DND-41 (cell line): ENCODE measurements at regions not wholly inside any gene's neighbourhood (a gene's known extent, or its start where the extent isn't known, plus 50 kb on each side); places are given as distances from the start of the nearest gene placed in this dataset.

Experiments
- ATAC-seq: fragments of 200-7000 bp; cut with Tn5 transposase; 3 replicates; pipeline ENCODE4 v1.9.1; 2021; ENCODE audit warnings: low read depth; ENCODE audit not compliant: insufficient read depth
- DNase-seq: peaks from one replicate; pipeline ENCODE4 v3.0.0-alpha.2; 2020
- H2AFZ ChIP-seq: 2 replicates; pipeline ENCODE4 v1.6.0; 2012; ENCODE audit warnings: low read depth, low read length
- H3K27ac ChIP-seq: 2 replicates; pipeline ENCODE4 v1.5.1; 2012; ENCODE audit warnings: low read length, inconsistent platforms
- H3K27me3 ChIP-seq: fragments of 200-600 bp; sonication (generic); 2 replicates; pipeline ENCODE4 v1.6.0; 2012; ENCODE audit warnings: low read length, mild to moderate bottlenecking, inconsistent platforms; ENCODE audit not compliant: insufficient read depth, poor library complexity
- H3K36me3 ChIP-seq: 2 replicates; pipeline ENCODE4 v1.5.1; 2012; ENCODE audit warnings: low read length, inconsistent platforms; ENCODE audit not compliant: insufficient read depth
- H3K4me1 ChIP-seq: 2 replicates; pipeline ENCODE4 v1.5.1; 2012; ENCODE audit warnings: mild to moderate bottlenecking, low read length; ENCODE audit not compliant: insufficient read depth
- H3K4me2 ChIP-seq: 2 replicates; pipeline ENCODE4 v1.6.0; 2012; ENCODE audit warnings: mild to moderate bottlenecking, moderate library complexity, low read length, inconsistent platforms; ENCODE audit not compliant: insufficient read depth
- H3K4me3 ChIP-seq, 2 experiments: fragments of 200-600 bp in 1 of 2; shearing (Covaris generic) in 1 of 2; 2 replicates each; pipeline ENCODE4 v1.5.1; 2012 to 2016; ENCODE audit warnings: inconsistent platforms in 2 of 2, low read length in 2 of 2, mild to moderate bottlenecking in 2 of 2, low read depth in 1 of 2, moderate library complexity in 1 of 2
- H3K79me2 ChIP-seq: 2 replicates; pipeline ENCODE4 v1.6.0; 2012; ENCODE audit warnings: low read length, inconsistent platforms; ENCODE audit not compliant: insufficient read depth
- H3K9ac ChIP-seq: 2 replicates; pipeline ENCODE4 v1.6.0; 2012; ENCODE audit warnings: low read depth, mild to moderate bottlenecking, inconsistent platforms, low read length, moderate library complexity
- H3K9me3 ChIP-seq: 2 replicates; pipeline ENCODE4 v1.5.1; 2012; ENCODE audit warnings: low read length, moderate library complexity, mild to moderate bottlenecking, inconsistent platforms; ENCODE audit not compliant: insufficient read depth, severe bottlenecking
- H4K20me1 ChIP-seq: 2 replicates; pipeline ENCODE4 v1.6.0; 2012; ENCODE audit warnings: low read length; ENCODE audit not compliant: insufficient read depth
- CTCF ChIP-seq: IDR thresholded peaks from 2 replicates; pipeline ENCODE4 v1.5.1; 2012; ENCODE audit warnings: borderline replicate concordance, low read length, moderate library complexity, mild to moderate bottlenecking; ENCODE audit not compliant: poor library complexity, severe bottlenecking; ENCODE audit errors: extremely low read depth
- EZH2 ChIP-seq: IDR thresholded peaks from 3 replicates; pipeline ENCODE4 v1.6.1; 2012; ENCODE audit warnings: borderline replicate concordance, low read depth, mild to moderate bottlenecking, moderate library complexity, low read length, inconsistent platforms; ENCODE audit not compliant: severe bottlenecking

GRCh38 chr12:126855768-126856167 lies 1411.2 kb upstream of the TMEM132C start:
- Histone ChIP-seq H3K9me3 (no peaks in the 10 kb centered on the region), H3K4me2 (no peak overlapping the region), H3K36me3 (no peaks in the 10 kb centered on the region), H2AFZ (no peak overlapping the region), H3K9ac (no peak overlapping the region), H4K20me1 (no peaks in the 10 kb centered on the region), H3K4me1 (no peaks in the 10 kb centered on the region), H3K27me3 (no peaks in the 10 kb centered on the region), H3K27ac (no peak overlapping the region), H3K4me3 (no peak overlapping the region), H3K79me2 (no peaks in the 10 kb centered on the region)
- DNase-seq, result no peak
- TF ChIP-seq EZH2, result no peak
- TF ChIP-seq CTCF, result no peak
- ATAC-seq, result no peak

- ATAC-seq (no peak), DNase-seq (no peak)
- Histone ChIP-seq H4K20me1 (no peaks in the 10 kb centered on the region), H3K4me3 (no peak overlapping the region), H3K4me2 (no peak overlapping the region), H3K9me3 (no peaks in the 10 kb centered on the region), H3K27me3 (no peaks in the 10 kb centered on the region), H3K9ac (no peak overlapping the region), H2AFZ (no peak overlapping the region), H3K36me3 (no peaks in the 10 kb centered on the region), H3K4me1 (no peaks in the 10 kb centered on the region), H3K27ac (no peak overlapping the region), H3K79me2 (no peaks in the 10 kb centered on the region)
- TF ChIP-seq CTCF (no peak), EZH2 (no peak)
These were observed 1410.0 kb upstream of the TMEM132C start for GRCh38 chr12:126856958-126857357.

GRCh38 chr12:126858560-126858959 lies 1408.4 kb upstream of the TMEM132C start:
- TF ChIP-seq CTCF (no peak), EZH2 (no peak)
- no peak for DNase-seq
- H4K20me1 ChIP-seq, result no peaks in the 10 kb centered on the region

GRCh38 chr12:126860210-126860609 lies 1406.8 kb upstream of the TMEM132C start:
- Histone ChIP-seq H3K36me3 (no peaks in the 10 kb centered on the region), H2AFZ (no peak overlapping the region), H3K79me2 (no peaks in the 10 kb centered on the region), H3K4me3 (no peak overlapping the region), H3K4me2 (no peak overlapping the region), H4K20me1 (no peaks in the 10 kb centered on the region), H3K9me3 (no peaks in the 10 kb centered on the region), H3K4me1 (no peaks in the 10 kb centered on the region), H3K9ac (no peak overlapping the region), H3K27me3 (no peaks in the 10 kb centered on the region), H3K27ac (no peak overlapping the region)
- TF ChIP-seq CTCF (no peak), EZH2 (no peak)
- DNase-seq (no peak), ATAC-seq (no peak)

More at GRCh38 chr12:126858560-126858959, 1408.4 kb upstream of the TMEM132C start:
- Histone ChIP-seq H3K79me2 (no peaks in the 10 kb centered on the region), H3K9ac (no peak overlapping the region), H2AFZ (no peak overlapping the region), H3K4me2 (no peak overlapping the region), H3K27ac (no peak overlapping the region), H3K4me1 (no peaks in the 10 kb centered on the region), H3K27me3 (no peaks in the 10 kb centered on the region), H3K9me3 (no peaks in the 10 kb centered on the region), H3K36me3 (no peaks in the 10 kb centered on the region), H3K4me3 (no peak overlapping the region)
- ATAC-seq, result no peak
